Lung (tissue), 11 donors: ENCODE measurements at regions not wholly inside any gene's neighbourhood (a gene's known extent, or its start where the extent isn't known, plus 50 kb on each side); places are given as distances from the start of the nearest gene placed in this dataset.

Source experiments
- ATAC-seq: fragments of 200-7000 bp; cut with Tn5 transposase; one replicate; pipeline ENCODE4 v1.9.1; 2020; ENCODE audit warnings: moderate number of reproducible peaks; ENCODE audit not compliant: insufficient read depth, low FRiP score
- DNase-seq, 3 donors: peaks; one replicate each; pipeline ENCODE4 v3.0.0-alpha.2; 2013 to 2017
- H3K27ac ChIP-seq, 2 donors: one replicate each; pipeline ENCODE4 v1.5.1; 2013; ENCODE audit warnings: mild to moderate bottlenecking in 2 of 2, moderate library complexity in 2 of 2, control low read depth in 1 of 2, inconsistent platforms in 1 of 2, low read depth in 1 of 2, low read length in 1 of 2
- H3K27me3 ChIP-seq, 3 donors: one replicate each; pipeline ENCODE4 v1.5.1; 2013; ENCODE audit warnings: low read length in 2 of 3; ENCODE audit not compliant: control insufficient read depth in 3 of 3, insufficient read depth in 3 of 3
- H3K36me3 ChIP-seq, 4 donors: one replicate each; pipeline ENCODE4 v1.5.1; 2013; ENCODE audit warnings: low read length in 4 of 4, mild to moderate bottlenecking in 1 of 4, moderate library complexity in 1 of 4; ENCODE audit not compliant: control insufficient read depth in 4 of 4, insufficient read depth in 4 of 4
- H3K4me1 ChIP-seq, 5 donors: one replicate each; pipeline ENCODE4 v1.5.1; 2013; ENCODE audit warnings: low read length in 5 of 5, mild to moderate bottlenecking in 2 of 5, moderate library complexity in 1 of 5; ENCODE audit not compliant: control insufficient read depth in 5 of 5, insufficient read depth in 5 of 5
- H3K4me3 ChIP-seq: one replicate; pipeline ENCODE4 v1.5.1; 2013; ENCODE audit warnings: mild to moderate bottlenecking, control low read depth, moderate library complexity
- H3K9ac ChIP-seq, 2 donors: one replicate each; pipeline ENCODE4 v1.5.1; 2013; ENCODE audit warnings: low read length in 2 of 2, control low read depth in 1 of 2; ENCODE audit not compliant: insufficient read depth in 1 of 2
- H3K9me3 ChIP-seq, 4 donors: one replicate each; pipeline ENCODE4 v1.5.1; 2013; ENCODE audit warnings: low read length in 3 of 4, mild to moderate bottlenecking in 1 of 4, moderate library complexity in 1 of 4; ENCODE audit not compliant: control insufficient read depth in 4 of 4, insufficient read depth in 3 of 4
- CTCF ChIP-seq: IDR thresholded peaks from 2 replicates; pipeline ENCODE4 v1.5.1; 2012; ENCODE audit warnings: mild to moderate bottlenecking; ENCODE audit errors: control extremely low read depth, extremely low read depth
- WGBS, 2 donors: extraction: QIAGEN DNeasy Blood & Tissue Kit; methylation state at CpG; one replicate each; pipeline ENCODE4 v1.1.7; 2013; 5-methylcytosine and 5-hydroxymethylcytosine counted together
- donor health status: control.
- donor health status: control.
- donor health status: Bipolar disorder and iron deficiency.
- donor health status: healthy.
- donor health status: DM: yes; HTN: yes; CAD: no.

- no peak overlapping the region for H3K9ac ChIP-seq
- no peaks in the 10 kb centered on the region for H3K36me3 ChIP-seq
- no peak for ATAC-seq
- 55 to 70% methylated on average over 2 of the region's 2 CpGs for WGBS, 2 donors
- TF ChIP-seq CTCF: no peak
- H3K27ac ChIP-seq: no peak overlapping the region
- H3K27me3 ChIP-seq: no peaks in the 10 kb centered on the region
- peak in 2 of 3 donors; percentile 16 to 18 for DNase-seq
- no peak overlapping the region for H3K4me3 ChIP-seq
- H3K4me1 ChIP-seq: no peaks in the 10 kb centered on the region
- peaks cover 0 to 5% (median 0%) of the 10 kb centered on the region in 4 donors for H3K9me3 ChIP-seq
Observed at GRCh38 chr2:156087875-156088274, 244.6 kb downstream of the NR4A2 start.

- no peaks in the 10 kb centered on the region for H3K36me3 ChIP-seq
- WGBS, 2 donors: 83 to 84% methylated on average over 15 of the region's 15 CpGs
- ATAC-seq (no peak), DNase-seq (no peak)
- H3K27me3 ChIP-seq: no peaks in the 10 kb centered on the region
- no peak for TF ChIP-seq CTCF
- no peak overlapping the region for H3K9ac ChIP-seq
- H3K27ac ChIP-seq: no peak overlapping the region
- H3K4me3 ChIP-seq: no peak overlapping the region
- H3K9me3 ChIP-seq: peaks cover 0 to 5% (median 2%) of the 10 kb centered on the region in 4 donors
- H3K4me1 ChIP-seq: no peaks in the 10 kb centered on the region
Observed at GRCh38 chr2:156083763-156084493, 248.6 kb downstream of the NR4A2 start.

- peaks cover 0 to 5% (median 2%) of the 10 kb centered on the region in 4 donors for H3K9me3 ChIP-seq
- 90 to 94% methylated on average over 2 of the region's 2 CpGs for WGBS, 2 donors
- no peak overlapping the region for H3K9ac ChIP-seq
- no peaks in the 10 kb centered on the region for H3K27me3 ChIP-seq
- no peak overlapping the region for H3K4me3 ChIP-seq
- TF ChIP-seq CTCF: no peak
- H3K27ac ChIP-seq: no peak overlapping the region
- no peaks in the 10 kb centered on the region for H3K36me3 ChIP-seq
- ATAC-seq (no peak), DNase-seq (no peak)
- no peaks in the 10 kb centered on the region for H3K4me1 ChIP-seq
Observed at GRCh38 chr2:156079845-156080244, 252.7 kb downstream of the NR4A2 start.
